ENCODE measurements at regions not wholly inside any gene's neighbourhood (a gene's known extent, or its start where the extent isn't known, plus 50 kb on each side); places are given as distances from the start of the nearest gene placed in this dataset.
"Not testable (repeated sequence)": the region's sequence is repeated elsewhere in the genome, so short reads cannot be mapped to it uniquely, and the experiment has no call there.

DNA sequence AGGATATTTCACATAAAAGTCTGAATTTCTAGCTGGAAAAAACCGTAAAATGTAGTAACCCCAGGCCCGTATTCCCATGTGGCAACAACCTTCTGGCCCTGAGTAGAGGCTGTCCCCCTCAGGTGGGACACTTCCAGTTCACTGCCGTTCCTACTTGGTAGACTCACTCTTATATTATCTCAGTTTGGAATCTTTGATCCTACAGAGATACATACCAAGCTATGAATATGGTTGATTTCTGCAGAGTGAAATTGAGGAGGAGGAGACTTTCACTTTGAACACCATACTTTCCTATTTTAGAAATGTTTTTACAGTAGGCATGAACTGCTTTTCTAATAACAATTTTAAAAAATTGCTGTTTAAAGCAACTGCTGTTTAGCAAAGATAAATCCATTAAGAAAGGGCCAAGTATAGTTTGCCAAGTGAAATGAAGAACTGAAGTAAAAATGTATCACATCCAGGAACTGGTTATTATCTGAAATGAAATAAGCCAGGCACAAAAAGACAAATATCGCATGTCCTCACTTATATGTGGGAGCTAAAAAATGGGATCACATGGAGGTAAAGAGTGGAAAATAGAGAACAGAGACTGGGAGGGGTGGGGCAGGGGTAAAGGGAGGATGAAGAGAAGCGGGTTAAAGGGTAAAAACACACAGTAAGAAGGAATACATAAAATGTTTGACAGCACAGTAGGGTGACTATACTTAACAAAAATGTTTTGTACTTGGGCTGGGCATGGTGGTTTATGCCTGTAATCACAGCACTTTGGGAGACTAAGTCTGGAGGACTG, 92.8 kb upstream of the METAP2 start:
- Histone ChIP-seq H3K4me1 (no peaks in the 10 kb centered on the region), H3K4me3 (no peak overlapping the region), H3K36me3 (no peaks in the 10 kb centered on the region), H3K9me3 (no peaks in the 10 kb centered on the region), H3K27ac (peak overlapping the region in 1 of 4 donors; percentile 51), H3K27me3 (no peaks in the 10 kb centered on the region)
- TF ChIP-seq, protein P1, sequence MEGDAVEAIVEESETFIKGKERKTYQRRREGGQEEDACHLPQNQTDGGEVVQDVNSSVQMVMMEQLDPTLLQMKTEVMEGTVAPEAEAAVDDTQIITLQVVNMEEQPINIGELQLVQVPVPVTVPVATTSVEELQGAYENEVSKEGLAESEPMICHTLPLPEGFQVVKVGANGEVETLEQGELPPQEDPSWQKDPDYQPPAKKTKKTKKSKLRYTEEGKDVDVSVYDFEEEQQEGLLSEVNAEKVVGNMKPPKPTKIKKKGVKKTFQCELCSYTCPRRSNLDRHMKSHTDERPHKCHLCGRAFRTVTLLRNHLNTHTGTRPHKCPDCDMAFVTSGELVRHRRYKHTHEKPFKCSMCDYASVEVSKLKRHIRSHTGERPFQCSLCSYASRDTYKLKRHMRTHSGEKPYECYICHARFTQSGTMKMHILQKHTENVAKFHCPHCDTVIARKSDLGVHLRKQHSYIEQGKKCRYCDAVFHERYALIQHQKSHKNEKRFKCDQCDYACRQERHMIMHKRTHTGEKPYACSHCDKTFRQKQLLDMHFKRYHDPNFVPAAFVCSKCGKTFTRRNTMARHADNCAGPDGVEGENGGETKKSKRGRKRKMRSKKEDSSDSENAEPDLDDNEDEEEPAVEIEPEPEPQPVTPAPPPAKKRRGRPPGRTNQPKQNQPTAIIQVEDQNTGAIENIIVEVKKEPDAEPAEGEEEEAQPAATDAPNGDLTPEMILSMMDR (IDR thresholded peaks at IDR 0.05) = no peak
- no peak for TF ChIP-seq POLR2A (IDR thresholded peaks at IDR 0.05)
- DNase-seq = no peak

DNA sequence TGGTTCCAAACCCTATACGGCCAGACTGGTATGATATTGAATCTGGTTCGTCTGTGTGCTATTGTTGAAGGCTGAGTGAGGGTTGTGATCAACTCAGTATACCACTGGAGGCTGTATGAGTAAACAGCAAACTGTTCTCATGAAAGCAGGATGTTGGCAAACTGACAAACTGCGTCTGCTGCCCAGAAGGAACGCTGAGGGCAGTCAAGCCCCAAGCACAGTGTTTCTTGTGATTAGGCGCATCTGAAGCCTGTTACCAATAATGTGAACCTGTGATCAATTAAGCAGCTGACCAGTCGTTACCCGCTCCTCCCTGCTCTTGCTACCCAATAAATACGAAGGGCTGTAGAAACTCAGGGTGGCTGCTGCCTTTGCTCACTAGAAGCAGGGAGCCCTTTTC, 90.0 kb upstream of the METAP2 start:
- H3K9me3 ChIP-seq, H3K27me3 ChIP-seq, H3K4me1 ChIP-seq, H3K4me3 ChIP-seq, DNase-seq, H3K36me3 ChIP-seq: not testable (repeated sequence)
- peak overlapping the region in 1 of 4 donors; percentile 47 for H3K27ac ChIP-seq

DNA sequence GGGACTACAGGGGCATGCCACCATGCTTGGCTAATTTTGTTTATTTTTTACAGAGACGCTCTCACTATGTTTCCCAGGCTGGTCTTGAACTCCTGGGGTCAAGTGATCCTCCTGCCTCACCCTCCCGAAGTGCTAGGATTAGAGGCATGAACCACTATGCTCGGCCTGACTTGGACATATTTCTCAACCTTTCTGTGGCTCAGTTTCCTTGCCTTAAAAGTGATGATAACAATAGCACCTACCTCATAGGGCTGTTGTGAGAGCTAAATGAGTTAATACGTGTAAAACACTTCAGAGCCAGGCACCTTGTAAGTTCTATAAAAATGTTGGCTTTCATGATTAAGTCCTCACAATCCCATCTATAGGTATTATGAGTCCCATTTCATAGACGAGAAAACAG, 89.2 kb upstream of the METAP2 start:
- Histone ChIP-seq H3K36me3 (no peaks in the 10 kb centered on the region), H3K27me3 (no peaks in the 10 kb centered on the region), H3K4me1 (no peaks in the 10 kb centered on the region), H3K9me3 (no peaks in the 10 kb centered on the region), H3K4me3 (no peak overlapping the region), H3K27ac (no peak overlapping the region)
- TF ChIP-seq, protein P1 (IDR thresholded peaks at IDR 0.05) = no peak
- no peak for TF ChIP-seq POLR2A (IDR thresholded peaks at IDR 0.05)
- DNase-seq = no peak

DNA sequence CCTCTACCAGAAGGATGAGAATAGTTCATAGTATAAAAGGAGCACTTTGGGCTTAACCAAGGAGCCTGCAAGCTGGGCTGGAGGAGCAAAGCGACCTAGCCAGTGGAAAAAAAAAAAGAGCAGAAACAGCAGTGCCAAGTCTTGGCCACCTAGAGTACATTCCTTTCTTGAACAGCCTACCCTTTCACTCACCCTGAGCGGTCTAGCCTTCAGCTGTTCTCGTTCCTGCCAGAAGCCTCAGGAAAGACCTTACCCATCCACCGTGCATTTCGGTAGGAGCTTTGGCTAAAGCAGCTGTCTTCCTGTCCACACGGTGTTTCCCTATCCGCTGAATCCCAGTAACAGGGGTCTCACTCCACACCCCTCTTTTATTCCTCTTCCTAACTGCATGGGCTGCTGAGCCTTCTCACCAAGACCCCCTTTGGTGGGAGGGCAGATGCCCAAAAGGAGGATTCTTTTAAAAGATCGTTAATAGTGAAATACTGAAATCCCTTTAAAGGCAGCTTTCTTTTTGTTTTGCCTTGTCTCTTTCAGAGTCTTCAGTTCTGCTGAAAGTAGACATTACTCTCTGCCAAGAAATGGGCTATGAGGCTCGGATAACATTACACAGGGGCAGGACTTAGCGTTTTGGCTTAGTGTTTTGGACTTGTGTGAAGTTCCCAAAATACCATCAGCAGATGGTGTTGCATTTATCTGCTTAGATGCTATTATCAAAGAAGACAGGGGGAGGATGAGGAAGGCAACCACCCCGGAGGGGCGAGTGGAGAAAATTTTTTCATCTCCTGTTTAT, 88.5 kb upstream of the METAP2 start:
- H3K27me3 ChIP-seq = no peaks in the 10 kb centered on the region
- peak overlapping the region in 2 of 4 donors; percentile 12 to 27 for H3K4me3 ChIP-seq
- no peaks in the 10 kb centered on the region for H3K4me1 ChIP-seq
- no peaks in the 10 kb centered on the region for H3K36me3 ChIP-seq
- H3K27ac ChIP-seq = peak overlapping the region in 1 of 4 donors; percentile 65
- H3K9me3 ChIP-seq = no peaks in the 10 kb centered on the region
- no peak for DNase-seq
- TF ChIP-seq, protein P1 (IDR thresholded peaks at IDR 0.05) = no peak
- no peak for TF ChIP-seq POLR2A (IDR thresholded peaks at IDR 0.05)

DNA sequence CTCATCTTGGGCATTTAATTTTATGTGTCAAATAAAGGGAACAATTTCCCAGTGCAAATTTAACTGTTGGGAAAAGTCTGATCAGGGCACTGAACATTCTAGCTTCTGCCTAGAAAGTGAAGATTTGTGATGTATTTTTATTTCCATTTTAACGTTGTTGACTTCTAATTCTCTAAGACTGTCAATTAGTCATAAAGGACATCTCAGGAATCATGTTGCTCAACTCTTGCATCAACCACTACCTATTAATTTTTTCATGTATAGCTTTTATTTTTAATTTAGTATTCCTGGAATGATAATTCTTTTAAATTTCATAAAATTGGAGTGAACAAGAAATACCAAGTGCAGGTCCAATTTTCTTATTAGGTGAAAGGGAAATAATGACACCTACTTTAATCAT, 87.9 kb upstream of the METAP2 start:
- H3K9me3 ChIP-seq = no peaks in the 10 kb centered on the region
- no peaks in the 10 kb centered on the region for H3K27me3 ChIP-seq
- DNase-seq = no peak
- H3K36me3 ChIP-seq = no peaks in the 10 kb centered on the region
- H3K4me1 ChIP-seq = no peaks in the 10 kb centered on the region
- peak overlapping the region in 1 of 4 donors; percentile 65 for H3K27ac ChIP-seq
- no peak for TF ChIP-seq POLR2A (IDR thresholded peaks at IDR 0.05)
- TF ChIP-seq, protein P1 (IDR thresholded peaks at IDR 0.05) = no peak
- no peak overlapping the region for H3K4me3 ChIP-seq

DNA sequence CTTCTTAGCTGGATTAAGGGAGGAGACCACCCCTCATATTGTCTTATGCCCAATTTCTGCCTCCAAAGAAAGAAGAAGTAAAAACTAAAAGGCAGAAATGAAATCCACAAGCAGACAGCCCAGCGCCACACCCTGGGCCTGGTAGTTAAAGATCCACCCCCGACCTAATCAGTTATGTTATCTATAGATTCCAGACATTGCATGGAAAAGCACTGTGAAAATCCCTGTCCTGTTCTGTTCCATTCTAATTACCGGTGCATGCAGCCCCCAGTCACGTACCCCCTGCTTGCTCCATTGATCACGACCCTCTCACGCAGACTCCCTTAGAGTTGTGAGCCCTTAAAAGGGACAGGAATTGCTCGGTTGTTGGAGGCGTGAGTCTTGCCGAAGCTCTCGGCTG, 85.7 kb upstream of the METAP2 start:
- not testable (repeated sequence) for DNase-seq, H3K27me3 ChIP-seq, H3K4me3 ChIP-seq, H3K36me3 ChIP-seq, H3K27ac ChIP-seq, H3K4me1 ChIP-seq, H3K9me3 ChIP-seq
